ENCODE measurements at regions not wholly inside any gene's neighbourhood (a gene's known extent, or its start where the extent isn't known, plus 50 kb on each side); places are given as distances from the start of the nearest gene placed in this dataset.

- Histone ChIP-seq H2AFZ (ENCODE audit: low read length) (no peak overlapping the region), H3K4me1 (ENCODE audit: insufficient read depth, low read length, severe bottlenecking) (no peaks in the 10 kb centered on the region), H3K27ac (ENCODE audit: low read depth, low read length, poor library complexity, severe bottlenecking) (no peak overlapping the region), H3K9me3 (ENCODE audit: low read length) (no peaks in the 10 kb centered on the region), H3K9ac (ENCODE audit: low read length) (no peak overlapping the region), H3K4me2 (ENCODE audit: low read length) (no peak overlapping the region), H3K9me2 (ENCODE audit: low read depth, low read length) (no peaks in the 10 kb centered on the region), H3K79me2 (ENCODE audit: insufficient read depth, low read length) (no peaks in the 10 kb centered on the region), H3K4me3 (ENCODE audit: low read depth, low read length, poor library complexity, severe bottlenecking) (no peak overlapping the region), H4K20me1 (ENCODE audit: insufficient read depth, low read length) (no peaks in the 10 kb centered on the region), H3F3A (ENCODE audit: insufficient read depth, low read length) (no peaks in the 10 kb centered on the region), H3K27me3 (ENCODE audit: insufficient read depth, low read length) (no peaks in the 10 kb centered on the region), H3K36me3 (ENCODE audit: insufficient read depth, low read length) (no peaks in the 10 kb centered on the region)
- TF ChIP-seq EZH2 (IDR thresholded peaks at IDR 0.05; ENCODE audit: borderline replicate concordance, low read length) (no peak), CTCF (IDR thresholded peaks at IDR 0.05; ENCODE audit: low read length) (no peak)
Measured at GRCh38 chr6:113188962-113189361, 668.2 kb upstream of the MARCKS start.

DNA sequence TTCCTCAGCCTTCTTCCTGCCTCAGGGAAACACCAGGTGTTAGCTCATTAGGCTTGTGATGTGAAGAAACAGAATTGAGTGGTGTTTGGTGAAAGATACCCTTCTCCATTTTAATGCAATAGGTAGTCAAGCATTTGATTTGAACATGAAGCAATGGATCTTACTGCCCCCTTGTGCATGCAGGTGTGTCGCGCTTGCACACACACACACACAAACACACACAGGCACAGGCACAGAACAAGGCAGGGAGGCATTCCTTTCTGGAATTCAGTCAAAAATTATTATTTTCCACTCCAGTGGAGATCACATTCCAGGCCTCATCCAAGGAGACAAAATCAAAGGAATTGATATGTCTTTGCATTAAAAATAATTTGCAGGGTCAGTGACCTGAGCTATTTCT is 667.0 kb upstream of the MARCKS start:
- H3K27ac ChIP-seq (ENCODE audit: low read depth, low read length, poor library complexity, severe bottlenecking): no peak overlapping the region
- no peaks in the 10 kb centered on the region for H3K9me2 ChIP-seq (ENCODE audit: low read depth, low read length)
- H3K36me3 ChIP-seq (ENCODE audit: insufficient read depth, low read length): no peaks in the 10 kb centered on the region
- H3K9ac ChIP-seq (ENCODE audit: low read length): no peak overlapping the region
- no peaks in the 10 kb centered on the region for H3K9me3 ChIP-seq (ENCODE audit: low read length)
- no peak overlapping the region for H3K4me3 ChIP-seq (ENCODE audit: low read depth, low read length, poor library complexity, severe bottlenecking)
- no peaks in the 10 kb centered on the region for H3K4me1 ChIP-seq (ENCODE audit: insufficient read depth, low read length, severe bottlenecking)
- H4K20me1 ChIP-seq (ENCODE audit: insufficient read depth, low read length): no peaks in the 10 kb centered on the region
- H3K27me3 ChIP-seq (ENCODE audit: insufficient read depth, low read length): no peaks in the 10 kb centered on the region
- H2AFZ ChIP-seq (ENCODE audit: low read length): no peak overlapping the region
- H3K79me2 ChIP-seq (ENCODE audit: insufficient read depth, low read length): no peaks in the 10 kb centered on the region
- TF ChIP-seq EZH2 (IDR thresholded peaks at IDR 0.05; ENCODE audit: borderline replicate concordance, low read length) (no peak), CTCF (IDR thresholded peaks at IDR 0.05; ENCODE audit: low read length) (peak; percentile 21; the same call in 1 of the 2 replicates)
- no peak overlapping the region for H3K4me2 ChIP-seq (ENCODE audit: low read length)
- H3F3A ChIP-seq (ENCODE audit: insufficient read depth, low read length): no peaks in the 10 kb centered on the region

GRCh38 chr6:113194090-113194489 is 663.1 kb upstream of the MARCKS start:
- Histone ChIP-seq H3K4me3 (ENCODE audit: low read depth, low read length, poor library complexity, severe bottlenecking) (no peak overlapping the region), H4K20me1 (ENCODE audit: insufficient read depth, low read length) (no peaks in the 10 kb centered on the region), H2AFZ (ENCODE audit: low read length) (no peak overlapping the region), H3K9me2 (ENCODE audit: low read depth, low read length) (no peaks in the 10 kb centered on the region), H3K4me1 (ENCODE audit: insufficient read depth, low read length, severe bottlenecking) (no peaks in the 10 kb centered on the region), H3K27ac (ENCODE audit: low read depth, low read length, poor library complexity, severe bottlenecking) (no peak overlapping the region), H3K9ac (ENCODE audit: low read length) (no peak overlapping the region), H3K4me2 (ENCODE audit: low read length) (no peak overlapping the region), H3K79me2 (ENCODE audit: insufficient read depth, low read length) (no peaks in the 10 kb centered on the region), H3F3A (ENCODE audit: insufficient read depth, low read length) (no peaks in the 10 kb centered on the region), H3K36me3 (ENCODE audit: insufficient read depth, low read length) (no peaks in the 10 kb centered on the region), H3K9me3 (ENCODE audit: low read length) (no peaks in the 10 kb centered on the region), H3K27me3 (ENCODE audit: insufficient read depth, low read length) (no peaks in the 10 kb centered on the region)
- TF ChIP-seq EZH2 (IDR thresholded peaks at IDR 0.05; ENCODE audit: borderline replicate concordance, low read length): no peak
- no peak for TF ChIP-seq CTCF (IDR thresholded peaks at IDR 0.05; ENCODE audit: low read length)
